GM12878 (cell line): ENCODE measurements at regions not wholly inside any gene's neighbourhood (a gene's known extent, or its start where the extent isn't known, plus 50 kb on each side); places are given as distances from the start of the nearest gene placed in this dataset.

Experiments used
- ATAC-seq: fragments of 200-7000 bp; cut with Tn5 transposase; 3 replicates; pipeline ENCODE4 v1.9.1; 2020; ENCODE audit warnings: mild to moderate bottlenecking, moderate library complexity
- BruUV-seq: library from RNA; stranded (reverse); fragments of 400-500 nt; replicated peaks from 2 replicates; lab custom pipeline; 2021; lab: Mats Ljungman, UMichigan
- CTCF ChIA-PET: fragments of 300-600 bp; sonication (Branson Sonifier 250); formaldehyde crosslinking; extraction: SDS; loops from one replicate; lab custom pipeline; 2021; ENCODE audit warnings: inconsistent platforms; lab: Yijun Ruan, JAX
- POLR2A ChIA-PET: fragments of 350-600 bp; formaldehyde crosslinking; extraction: SDS; loops from one replicate; lab custom pipeline; 2021; ENCODE audit warnings: inconsistent platforms; lab: Charles Lee
- RAD21 ChIA-PET: fragments of 300-600 bp; sonication (Branson Sonifier 250); formaldehyde crosslinking; loops from one replicate; lab custom pipeline; 2023; ENCODE audit warnings: antibody characterized with exemption; ENCODE audit not compliant: unreplicated experiment; lab: Charles Lee
- SMC1A ChIA-PET: fragments of 300-600 bp; sonication (Branson Sonifier 250); formaldehyde crosslinking; loops from one replicate; lab custom pipeline; 2023; ENCODE audit not compliant: unreplicated experiment, uncharacterized antibody; lab: Charles Lee
- DNase-seq: peaks from one replicate; pipeline ENCODE4 v3.0.0-alpha.2; 2011; ENCODE audit warnings: low read depth, low spot score
- FAIRE-seq: peaks from 3 replicates; lab custom pipeline; 2011; peaks lifted over from hg19 to GRCh38; lab: Jason Lieb, UNC
- H2AFZ ChIP-seq: 2 replicates; pipeline ENCODE4 v1.6.0; 2011; ENCODE audit warnings: low read depth, low read length, control low read depth; ENCODE audit not compliant: control insufficient read depth
- H3K27ac ChIP-seq: 2 replicates; pipeline ENCODE4 v1.5.1; 2011; ENCODE audit warnings: control low read depth; ENCODE audit not compliant: control insufficient read depth, insufficient read depth
- H3K27me3 ChIP-seq, 2 experiments: replicated peaks in 1 of 2; 2 replicates each; pipeline versions ENCODE4 v1.6.0 to v1.6.1; 2011; ENCODE audit warnings: low read length in 1 of 2; ENCODE audit not compliant: control insufficient read depth in 2 of 2, insufficient read depth in 2 of 2
- H3K36me3 ChIP-seq, 2 experiments: 2 replicates each; pipeline ENCODE4 v1.5.1; 2011; ENCODE audit warnings: low read length in 1 of 2; ENCODE audit not compliant: control insufficient read depth in 2 of 2, insufficient read depth in 2 of 2
- H3K4me1 ChIP-seq: 2 replicates; pipeline ENCODE4 v1.6.1; 2011; ENCODE audit warnings: mild to moderate bottlenecking, low read length, moderate library complexity, mixed read lengths; ENCODE audit not compliant: control insufficient read depth, insufficient read depth
- H3K4me2 ChIP-seq: 2 replicates; pipeline ENCODE4 v1.6.0; 2011; ENCODE audit warnings: control low read depth; ENCODE audit not compliant: control insufficient read depth, insufficient read depth
- H3K4me3 ChIP-seq: fragments of 200-600 bp; sonication (generic); 2 replicates; pipeline ENCODE4 v1.5.1; 2016
- H3K79me2 ChIP-seq: 2 replicates; pipeline ENCODE4 v1.6.0; 2011; ENCODE audit warnings: low read length; ENCODE audit not compliant: control insufficient read depth, insufficient read depth
- H3K9ac ChIP-seq: 2 replicates; pipeline ENCODE4 v1.8.0; 2011; ENCODE audit warnings: low read length, control low read depth, mixed read lengths; ENCODE audit not compliant: control insufficient read depth, insufficient read depth
- H3K9me3 ChIP-seq: replicated peaks from 3 replicates; pipeline ENCODE4 v1.5.1; 2011; ENCODE audit warnings: mild to moderate bottlenecking, low read length; ENCODE audit not compliant: control insufficient read depth, insufficient read depth
- H4K20me1 ChIP-seq: 2 replicates; pipeline ENCODE4 v1.6.0; 2011; ENCODE audit not compliant: control insufficient read depth, insufficient read depth
- ASH2L ChIP-seq: fragments of 300-600, 200-600 bp; sonication (generic); IDR thresholded peaks from 2 replicates; pipeline ENCODE4 v1.6.1; 2017; ENCODE audit warnings: low read depth, mild to moderate bottlenecking, borderline replicate concordance
- BCL11A ChIP-seq: IDR thresholded peaks from 2 replicates; pipeline ENCODE4 v1.6.1; 2011; ENCODE audit warnings: low read depth, low read length
- CHD4 ChIP-seq: fragments of 200-600 bp; sonication (generic); IDR thresholded peaks from 2 replicates; pipeline ENCODE4 v1.6.1; 2016; ENCODE audit warnings: mild to moderate bottlenecking
- CREB1 ChIP-seq: IDR thresholded peaks from 2 replicates; pipeline ENCODE4 v1.6.1; 2012; ENCODE audit warnings: low read depth, mild to moderate bottlenecking, inconsistent platforms
- EP300 ChIP-seq, 2 experiments: fragments of 150-350 bp in 1 of 2; IDR thresholded peaks; 2 replicates each; pipeline ENCODE4 v1.6.1; 2011 to 2012; ENCODE audit warnings: low read depth in 2 of 2, low read length in 2 of 2, borderline replicate concordance in 1 of 2, improper control_type of control experiment in 1 of 2, inconsistent platforms in 1 of 2; ENCODE audit not compliant: control insufficient read depth in 1 of 2
- EZH2 ChIP-seq: IDR thresholded peaks from 2 replicates; pipeline ENCODE4 v1.6.1; 2012; ENCODE audit warnings: low read depth, mild to moderate bottlenecking, control low read depth, inconsistent platforms, low read length, borderline replicate concordance; ENCODE audit not compliant: control insufficient read depth
- HDGF ChIP-seq: fragments of 450-650 bp; IDR thresholded peaks from 2 replicates; pipeline ENCODE4 v1.6.1; 2016; ENCODE audit warnings: antibody characterized with exemption
- JUNB ChIP-seq: IDR thresholded peaks from 2 replicates; pipeline ENCODE4 v1.6.1; 2016; ENCODE audit warnings: antibody characterized with exemption, mild to moderate bottlenecking
- NFIC ChIP-seq: IDR thresholded peaks from 2 replicates; pipeline ENCODE4 v1.6.1; 2012; ENCODE audit warnings: low read depth, mild to moderate bottlenecking, inconsistent platforms, low read length, moderate library complexity
- NFYB ChIP-seq: IDR thresholded peaks from 2 replicates; pipeline ENCODE4 v1.6.1; 2011; ENCODE audit warnings: low read depth, mild to moderate bottlenecking, low read length, improper control_type of control experiment, moderate library complexity; ENCODE audit not compliant: insufficient read depth
- RFX5 ChIP-seq: IDR thresholded peaks from 2 replicates; pipeline ENCODE4 v1.6.1; 2011; ENCODE audit warnings: low read depth, low read length, improper control_type of control experiment
- SMAD1 ChIP-seq: fragments of 450-650 bp; IDR thresholded peaks from 2 replicates; pipeline ENCODE4 v1.6.1; 2018; ENCODE audit warnings: mild to moderate bottlenecking, low read depth; ENCODE audit not compliant: partially characterized antibody
- STAT3 ChIP-seq: IDR thresholded peaks from 2 replicates; pipeline ENCODE4 v1.6.1; 2011; ENCODE audit warnings: low read depth, low read length, improper control_type of control experiment
- SUPT20H ChIP-seq: IDR thresholded peaks from 2 replicates; pipeline ENCODE4 v1.6.1; 2011; ENCODE audit warnings: low read depth, mild to moderate bottlenecking, low read length, moderate library complexity, borderline replicate concordance; ENCODE audit not compliant: control insufficient read depth
- TAF1 ChIP-seq: IDR thresholded peaks from 2 replicates; pipeline ENCODE4 v1.6.1; 2011; ENCODE audit warnings: mild to moderate bottlenecking, low read depth, low read length, borderline replicate concordance
- WGBS: methylation state at CpG from one replicate; pipeline ENCODE4 v1.1.6; 2016; ENCODE audit warnings: low lambda C conversion rate; ENCODE audit not compliant: insufficient replicate concordance, insufficient coverage; ENCODE audit errors: missing lambda C conversion rate; 5-methylcytosine and 5-hydroxymethylcytosine counted together
- in situ Hi-C: fragments of 300-500 bp; cut with MboI; formaldehyde crosslinking; loops from 9 replicates; pipeline ENCODE4 v1.14.3; 2018; ENCODE audit warnings: mixed read lengths
- intact Hi-C: fragments of 100-400 bp; cut with micrococcal nuclease; formaldehyde crosslinking; loops from one replicate; pipeline ENCODE4 v1.14.2; 2022; ENCODE audit not compliant: unreplicated experiment
- TF ChIP-seq, protein P1 (sequence below): IDR thresholded peaks from 2 replicates; pipeline ENCODE4 v1.6.1; 2011; ENCODE audit warnings: borderline replicate concordance, low read depth, mild to moderate bottlenecking, moderate library complexity, low read length; ENCODE audit not compliant: insufficient read depth, poor library complexity, severe bottlenecking
- TF ChIP-seq, protein P2 (sequence below): IDR thresholded peaks from 2 replicates; pipeline ENCODE4 v1.6.1; 2012; ENCODE audit warnings: low read depth, low read length, improper control_type of control experiment
- TF ChIP-seq, protein P3 (sequence below): IDR thresholded peaks from 2 replicates; pipeline ENCODE4 v1.6.1; 2011; ENCODE audit warnings: low read depth, low read length, improper control_type of control experiment, borderline replicate concordance
- TF ChIP-seq, protein P4 (sequence below): fragments of 450-650 bp; IDR thresholded peaks from 2 replicates; pipeline ENCODE4 v1.6.1; 2016; ENCODE audit warnings: mild to moderate bottlenecking

DNA sequence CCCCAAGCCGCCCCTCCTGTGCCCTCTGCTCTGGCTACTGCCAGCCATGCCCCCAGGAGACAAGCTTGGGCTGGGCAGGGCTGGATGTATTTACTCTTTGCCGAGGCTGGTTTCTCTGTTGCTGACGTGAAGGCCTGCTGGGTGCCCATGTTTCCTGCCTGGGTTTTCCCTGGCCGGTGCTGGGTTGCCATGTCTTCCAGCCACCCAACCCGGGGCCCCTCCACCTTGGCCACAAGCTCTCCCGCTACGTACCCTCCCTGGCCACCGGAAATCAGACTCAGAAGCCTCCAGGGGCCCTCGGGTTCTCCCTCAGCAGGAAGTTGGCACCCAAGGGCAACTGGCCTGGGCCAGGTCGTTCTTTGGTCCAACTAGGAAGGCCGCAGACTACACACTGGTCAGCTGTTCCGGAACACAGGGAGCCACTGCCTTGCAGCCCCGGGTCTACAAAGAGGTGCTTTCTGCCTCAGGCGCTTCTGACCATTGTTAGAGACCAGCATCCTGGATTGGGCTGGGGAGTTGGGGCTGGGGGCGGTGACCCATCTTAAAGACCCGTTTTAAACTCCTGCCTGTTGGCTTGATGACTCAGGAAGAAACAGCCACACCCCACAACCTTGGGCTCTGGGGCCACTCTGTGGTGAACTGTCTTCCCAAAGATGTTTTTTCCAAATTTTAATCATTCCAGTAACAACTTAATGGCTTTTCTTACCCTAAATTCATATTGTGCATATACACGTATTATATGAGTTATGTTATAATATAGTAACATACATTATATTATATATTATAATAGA lies 71.2 kb upstream of the RUNX3 start (continued):
- TF ChIP-seq, protein P1, sequence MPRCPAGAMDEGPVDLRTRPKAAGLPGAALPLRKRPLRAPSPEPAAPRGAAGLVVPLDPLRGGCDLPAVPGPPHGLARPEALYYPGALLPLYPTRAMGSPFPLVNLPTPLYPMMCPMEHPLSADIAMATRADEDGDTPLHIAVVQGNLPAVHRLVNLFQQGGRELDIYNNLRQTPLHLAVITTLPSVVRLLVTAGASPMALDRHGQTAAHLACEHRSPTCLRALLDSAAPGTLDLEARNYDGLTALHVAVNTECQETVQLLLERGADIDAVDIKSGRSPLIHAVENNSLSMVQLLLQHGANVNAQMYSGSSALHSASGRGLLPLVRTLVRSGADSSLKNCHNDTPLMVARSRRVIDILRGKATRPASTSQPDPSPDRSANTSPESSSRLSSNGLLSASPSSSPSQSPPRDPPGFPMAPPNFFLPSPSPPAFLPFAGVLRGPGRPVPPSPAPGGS, result no peak
- TF ChIP-seq SUPT20H (no peak), SMAD1 (no peak), ASH2L (no peak)
- TF ChIP-seq, protein P2, sequence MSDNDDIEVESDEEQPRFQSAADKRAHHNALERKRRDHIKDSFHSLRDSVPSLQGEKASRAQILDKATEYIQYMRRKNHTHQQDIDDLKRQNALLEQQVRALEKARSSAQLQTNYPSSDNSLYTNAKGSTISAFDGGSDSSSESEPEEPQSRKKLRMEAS, result no peak
- TF ChIP-seq, all 136 proteins: peak for 0

DNA sequence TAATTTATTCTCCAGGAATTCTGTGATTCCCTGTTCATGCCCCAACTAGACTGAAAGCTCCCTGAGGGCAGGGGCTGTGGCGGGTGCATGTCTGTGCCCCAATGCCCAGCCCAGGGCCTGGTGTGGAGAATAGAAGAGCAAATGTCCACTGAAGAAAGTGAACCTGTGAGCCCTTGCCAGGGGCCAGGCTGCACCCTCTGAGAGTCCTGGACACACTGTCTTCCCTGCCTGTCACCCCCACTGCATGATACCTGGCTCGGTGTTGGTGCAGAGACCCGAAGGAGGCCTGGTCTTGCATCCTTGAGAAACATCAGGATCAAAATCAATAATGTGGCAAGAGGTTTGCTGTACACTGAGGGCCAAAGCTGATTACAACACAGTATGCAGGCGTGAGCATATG lies 69.8 kb upstream of the RUNX3 start:
- intact Hi-C loops, result no loop called here
- H3K4me3 ChIP-seq, result no peak overlapping the region
- H3K9ac ChIP-seq, result no peak overlapping the region
- CTCF ChIA-PET, result interaction anchor here (1.1 kb wide), 1 partner anchor 100 kb away, joined by 3 read pairs; no protein-coding TSS in a partner anchor
- no peak overlapping the region for H3K27ac ChIP-seq
- H4K20me1 ChIP-seq, result no peaks in the 10 kb centered on the region
- POLR2A ChIA-PET, result no interaction called here
- H3K9me3 ChIP-seq, result no peaks in the 10 kb centered on the region
- RAD21 ChIA-PET, result no interaction called here
- H3K4me1 ChIP-seq, result peaks cover 7% of the 10 kb centered on the region
- in situ Hi-C loops, result loop anchor here (25.0 kb wide), 1 partner anchor 1413 kb away; no protein-coding TSS in a partner anchor
- no peak for DNase-seq
- H3K79me2 ChIP-seq, result no peaks in the 10 kb centered on the region
- no peaks in the 10 kb centered on the region for H3K27me3 ChIP-seq
- SMC1A ChIA-PET, result interaction anchor here (0.7 to 2.2 kb wide), 2 partner anchors 19 to 100 kb away, joined by 3 to 4 read pairs; no protein-coding TSS in a partner anchor
- BruUV-seq, result no TSS peak
- FAIRE-seq, result no peak
- no peaks in the 10 kb centered on the region for H3K36me3 ChIP-seq
- whole genome bisulfite sequencing, result 89% methylated on average over 4 of the region's 4 CpGs
- ATAC-seq, result no peak
- H3K4me2 ChIP-seq, result no peak overlapping the region
- no peak overlapping the region for H2AFZ ChIP-seq
- TF ChIP-seq STAT3 (no peak), RFX5 (no peak), CREB1 (no peak), EP300 (IDR thresholded peaks at IDR 0.05; ENCODE audit: borderline replicate concordance in 1 of 2, control insufficient read depth in 1 of 2, low read depth in 2 of 2, low read length in 2 of 2) (no peak), JUNB (no peak), CHD4 (no peak), EZH2 (no peak), NFYB (no peak), HDGF (no peak), BCL11A (no peak), NFIC (no peak), TAF1 (no peak)
- TF ChIP-seq, protein P3, sequence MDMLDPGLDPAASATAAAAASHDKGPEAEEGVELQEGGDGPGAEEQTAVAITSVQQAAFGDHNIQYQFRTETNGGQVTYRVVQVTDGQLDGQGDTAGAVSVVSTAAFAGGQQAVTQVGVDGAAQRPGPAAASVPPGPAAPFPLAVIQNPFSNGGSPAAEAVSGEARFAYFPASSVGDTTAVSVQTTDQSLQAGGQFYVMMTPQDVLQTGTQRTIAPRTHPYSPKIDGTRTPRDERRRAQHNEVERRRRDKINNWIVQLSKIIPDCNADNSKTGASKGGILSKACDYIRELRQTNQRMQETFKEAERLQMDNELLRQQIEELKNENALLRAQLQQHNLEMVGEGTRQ, result no peak
- TF ChIP-seq, protein P4, sequence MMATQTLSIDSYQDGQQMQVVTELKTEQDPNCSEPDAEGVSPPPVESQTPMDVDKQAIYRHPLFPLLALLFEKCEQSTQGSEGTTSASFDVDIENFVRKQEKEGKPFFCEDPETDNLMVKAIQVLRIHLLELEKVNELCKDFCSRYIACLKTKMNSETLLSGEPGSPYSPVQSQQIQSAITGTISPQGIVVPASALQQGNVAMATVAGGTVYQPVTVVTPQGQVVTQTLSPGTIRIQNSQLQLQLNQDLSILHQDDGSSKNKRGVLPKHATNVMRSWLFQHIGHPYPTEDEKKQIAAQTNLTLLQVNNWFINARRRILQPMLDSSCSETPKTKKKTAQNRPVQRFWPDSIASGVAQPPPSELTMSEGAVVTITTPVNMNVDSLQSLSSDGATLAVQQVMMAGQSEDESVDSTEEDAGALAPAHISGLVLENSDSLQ, result no peak
